OCI-LY3 (cell line): ENCODE measurements at regions not wholly inside any gene's neighbourhood (a gene's known extent, or its start where the extent isn't known, plus 50 kb on each side); places are given as distances from the start of the nearest gene placed in this dataset.

ENCODE experiments used
- H2AFZ ChIP-seq: fragments of 200-600, 300-600 bp; shearing (Covaris generic); 2 replicates; pipeline ENCODE4 v1.6.0; 2014; ENCODE audit warnings: antibody characterized with exemption, low read depth, low read length
- H3K27ac ChIP-seq: fragments of 200-600, 300-600 bp; sonication (generic); 2 replicates; pipeline ENCODE4 v1.5.1; 2014; ENCODE audit warnings: mild to moderate bottlenecking, low read length, moderate library complexity, mixed read lengths
- H3K27me3 ChIP-seq: fragments of 200-600, 300-600 bp; sonication (generic); 2 replicates; pipeline ENCODE4 v1.6.1; 2014; ENCODE audit warnings: low read depth, low read length, mixed read lengths
- H3K36me3 ChIP-seq: fragments of 200-600, 300-600 bp; sonication (generic); replicated peaks from 2 replicates; pipeline ENCODE3; 2014; ENCODE audit warnings: low read depth, low read length, mixed read lengths
- H3K4me1 ChIP-seq: fragments of 300-600, 200-600 bp; sonication (generic); 2 replicates; pipeline ENCODE4 v1.6.1; 2014; ENCODE audit warnings: low read length, mixed read lengths
- H3K4me2 ChIP-seq: fragments of 200-600, 300-600 bp; sonication (generic); 2 replicates; pipeline ENCODE4 v1.6.1; 2014; ENCODE audit warnings: low read length, mixed read lengths
- H3K4me3 ChIP-seq: fragments of 300-600, 200-600 bp; sonication (generic); 2 replicates; pipeline ENCODE4 v1.5.1; 2014; ENCODE audit warnings: antibody characterized with exemption, mild to moderate bottlenecking, low read length, moderate library complexity
- H3K79me2 ChIP-seq: fragments of 300-600, 200-600 bp; shearing (Covaris generic); 2 replicates; pipeline ENCODE4 v1.6.1; 2014; ENCODE audit warnings: mild to moderate bottlenecking, low read length, mixed read lengths
- H3K9ac ChIP-seq: fragments of 300-600, 200-600 bp; shearing (Covaris generic); 2 replicates; pipeline ENCODE4 v1.6.0; 2014; ENCODE audit warnings: mild to moderate bottlenecking, low read length, moderate library complexity
- H3K9me3 ChIP-seq: fragments of 200-600, 300-600 bp; shearing (Covaris generic); 2 replicates; pipeline ENCODE4 v1.6.1; 2014; ENCODE audit warnings: low read length, mixed read lengths; ENCODE audit not compliant: insufficient read depth
- H4K20me1 ChIP-seq: fragments of 200-600, 300-600 bp; sonication (generic); 2 replicates; pipeline ENCODE4 v1.6.1; 2016; ENCODE audit warnings: low read length, mixed read lengths; ENCODE audit not compliant: insufficient read depth
- EZH2phosphoT487 ChIP-seq: fragments of 200-600 bp; shearing (Covaris generic); IDR thresholded peaks from 2 replicates; pipeline ENCODE4 v1.6.1; 2018; ENCODE audit warnings: antibody characterized with exemption, mixed run types, low read depth
- TF ChIP-seq, protein P1 (sequence below): fragments of 200-600, 300-600 bp; sonication (generic); IDR thresholded peaks from 2 replicates; pipeline ENCODE4 v1.5.1; 2014; ENCODE audit warnings: antibody characterized with exemption, low read length, low read depth

DNA sequence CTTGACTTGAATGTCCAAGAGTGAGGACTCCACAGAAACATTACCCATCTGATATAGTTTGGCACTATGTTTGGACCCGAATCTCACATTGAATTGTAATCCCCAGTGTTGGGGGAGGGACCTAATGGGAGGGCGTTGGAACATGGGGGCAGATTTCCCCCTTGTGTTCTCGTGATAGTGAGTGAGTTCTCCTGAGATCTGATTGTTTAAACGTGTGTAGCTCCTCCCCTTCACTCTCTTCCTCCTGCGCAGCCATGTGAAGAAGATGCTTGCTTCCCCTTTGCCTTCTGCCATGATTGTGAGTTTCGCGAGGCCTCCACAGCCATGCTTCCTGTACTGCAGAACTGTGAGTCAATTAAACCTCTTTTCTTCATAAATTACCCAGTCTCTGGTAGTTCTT lies 273.9 kb upstream of the TBC1D5 start:
- Histone ChIP-seq H3K9me3 (no peaks in the 10 kb centered on the region), H3K9ac (no peak overlapping the region), H3K79me2 (no peaks in the 10 kb centered on the region), H3K4me2 (no peak overlapping the region), H3K4me3 (no peak overlapping the region), H2AFZ (no peak overlapping the region), H3K4me1 (no peaks in the 10 kb centered on the region), H3K27me3 (peaks cover 17% of the 10 kb centered on the region), H3K36me3 (no peaks in the 10 kb centered on the region), H4K20me1 (no peaks in the 10 kb centered on the region), H3K27ac (no peak overlapping the region)
- TF ChIP-seq, protein P1, sequence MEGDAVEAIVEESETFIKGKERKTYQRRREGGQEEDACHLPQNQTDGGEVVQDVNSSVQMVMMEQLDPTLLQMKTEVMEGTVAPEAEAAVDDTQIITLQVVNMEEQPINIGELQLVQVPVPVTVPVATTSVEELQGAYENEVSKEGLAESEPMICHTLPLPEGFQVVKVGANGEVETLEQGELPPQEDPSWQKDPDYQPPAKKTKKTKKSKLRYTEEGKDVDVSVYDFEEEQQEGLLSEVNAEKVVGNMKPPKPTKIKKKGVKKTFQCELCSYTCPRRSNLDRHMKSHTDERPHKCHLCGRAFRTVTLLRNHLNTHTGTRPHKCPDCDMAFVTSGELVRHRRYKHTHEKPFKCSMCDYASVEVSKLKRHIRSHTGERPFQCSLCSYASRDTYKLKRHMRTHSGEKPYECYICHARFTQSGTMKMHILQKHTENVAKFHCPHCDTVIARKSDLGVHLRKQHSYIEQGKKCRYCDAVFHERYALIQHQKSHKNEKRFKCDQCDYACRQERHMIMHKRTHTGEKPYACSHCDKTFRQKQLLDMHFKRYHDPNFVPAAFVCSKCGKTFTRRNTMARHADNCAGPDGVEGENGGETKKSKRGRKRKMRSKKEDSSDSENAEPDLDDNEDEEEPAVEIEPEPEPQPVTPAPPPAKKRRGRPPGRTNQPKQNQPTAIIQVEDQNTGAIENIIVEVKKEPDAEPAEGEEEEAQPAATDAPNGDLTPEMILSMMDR, result no peak
- TF ChIP-seq EZH2phosphoT487, result no peak

DNA sequence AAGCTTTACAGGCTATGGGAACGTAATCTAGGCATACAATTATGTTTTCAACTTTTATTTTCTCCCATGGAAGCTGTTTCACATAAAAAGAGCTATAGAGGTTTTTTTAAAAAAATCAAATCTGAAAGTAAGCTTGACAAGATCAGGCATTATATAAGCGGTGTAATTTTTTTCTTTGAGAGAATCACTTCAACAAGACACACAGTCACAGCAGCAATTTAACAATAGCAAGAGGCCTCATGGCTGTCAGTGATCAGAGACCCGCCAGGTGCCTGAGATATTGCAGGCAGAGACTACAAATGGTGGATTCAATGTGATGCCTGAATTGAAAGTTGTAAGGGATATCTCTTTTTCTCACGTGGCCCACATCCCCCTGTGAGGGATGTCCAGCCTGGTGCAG lies 270.5 kb upstream of the TBC1D5 start:
- Histone ChIP-seq H3K4me3 (no peak overlapping the region), H3K9ac (no peak overlapping the region), H3K4me2 (no peak overlapping the region), H2AFZ (no peak overlapping the region), H3K27ac (no peak overlapping the region), H3K27me3 (peaks cover 5% of the 10 kb centered on the region; the same call in 1 of the 2 replicates), H3K9me3 (no peaks in the 10 kb centered on the region), H3K36me3 (no peaks in the 10 kb centered on the region), H3K79me2 (no peaks in the 10 kb centered on the region), H3K4me1 (no peaks in the 10 kb centered on the region), H4K20me1 (no peaks in the 10 kb centered on the region)
- TF ChIP-seq EZH2phosphoT487, result no peak
- TF ChIP-seq, protein P1, result no peak

DNA sequence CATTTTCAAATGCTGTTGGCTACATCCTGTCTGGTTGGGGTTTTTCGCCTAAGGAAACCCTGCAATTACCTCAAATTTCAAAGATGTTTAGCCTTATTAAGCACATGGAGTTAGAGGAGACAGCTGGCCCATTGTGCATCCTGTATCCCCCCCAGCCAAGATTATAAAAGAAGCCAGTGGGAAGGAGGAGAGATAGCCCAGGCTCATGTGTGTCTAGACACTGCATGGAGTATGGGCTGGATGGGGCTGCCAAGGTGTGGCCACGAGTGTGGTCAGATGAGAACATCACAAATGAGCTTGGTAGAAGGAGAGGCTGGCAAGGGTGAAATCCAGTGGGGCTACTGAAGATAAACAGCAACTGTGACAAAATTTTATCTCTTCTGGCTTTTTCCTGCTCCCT lies 270.0 kb upstream of the TBC1D5 start:
- Histone ChIP-seq H3K36me3 (no peaks in the 10 kb centered on the region), H3K79me2 (no peaks in the 10 kb centered on the region), H3K4me2 (no peak overlapping the region), H3K4me1 (no peaks in the 10 kb centered on the region), H3K4me3 (no peak overlapping the region), H4K20me1 (no peaks in the 10 kb centered on the region), H3K27me3 (peaks cover under 1% of the 10 kb centered on the region; the same call in 1 of the 2 replicates), H3K9ac (no peak overlapping the region), H2AFZ (no peak overlapping the region), H3K9me3 (no peaks in the 10 kb centered on the region), H3K27ac (no peak overlapping the region)
- TF ChIP-seq, protein P1, result no peak

DNA sequence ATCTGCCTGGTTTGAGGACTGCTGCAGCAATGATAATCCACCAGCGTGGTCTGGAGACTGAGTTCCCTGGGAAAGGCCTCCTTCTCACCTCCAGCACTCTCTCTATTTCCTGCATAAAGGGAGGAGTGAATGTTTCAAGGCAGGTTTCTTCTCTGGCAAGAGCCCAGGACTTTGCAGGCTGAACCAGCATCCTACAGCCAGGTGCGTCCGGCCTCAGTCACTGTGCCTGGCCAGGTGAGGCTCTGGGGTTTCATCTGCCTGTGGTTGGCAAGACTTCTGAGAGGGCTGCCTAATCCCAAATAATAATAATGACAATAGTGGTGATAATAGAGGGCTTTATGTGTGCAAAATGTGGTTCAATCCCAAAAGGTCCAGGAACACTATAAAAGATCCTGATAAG lies 269.0 kb upstream of the TBC1D5 start:
- no peak for TF ChIP-seq EZH2phosphoT487
- TF ChIP-seq, protein P1, result no peak
- Histone ChIP-seq H3K36me3 (no peaks in the 10 kb centered on the region), H3K4me2 (no peak overlapping the region), H4K20me1 (no peaks in the 10 kb centered on the region), H3K27ac (no peak overlapping the region), H3K4me3 (no peak overlapping the region), H2AFZ (no peak overlapping the region), H3K79me2 (no peaks in the 10 kb centered on the region), H3K27me3 (no peaks in the 10 kb centered on the region), H3K9me3 (no peaks in the 10 kb centered on the region), H3K4me1 (no peaks in the 10 kb centered on the region), H3K9ac (no peak overlapping the region)
